Right renal cortex interstitium (tissue), 3 donors: ENCODE measurements at regions not wholly inside any gene's neighbourhood (a gene's known extent, or its start where the extent isn't known, plus 50 kb on each side); places are given as distances from the start of the nearest gene placed in this dataset.

Source experiments
- DNase-seq, 3 donors: peaks; one replicate each; pipeline ENCODE4 v3.0.0-alpha.2; 2013; ENCODE audit warnings: low read depth in 3 of 3, low spot score in 2 of 3

GRCh38 chr5:3004361-3005080, 253.0 kb upstream of the IRX2 start:
- no peak for DNase-seq

GRCh38 chr5:3002230-3002629, 250.8 kb upstream of the IRX2 start:
- no peak for DNase-seq

- DNase-seq = no peak
Measured at GRCh38 chr5:3000631-3001030, 249.2 kb upstream of the IRX2 start.

GRCh38 chr5:2999926-3000325, 248.4 kb upstream of the IRX2 start:
- DNase-seq = no peak

GRCh38 chr5:2998106-2998505, 246.6 kb upstream of the IRX2 start:
- no peak for DNase-seq

GRCh38 chr5:2997179-2997578, 245.7 kb upstream of the IRX2 start:
- DNase-seq = no peak

GRCh38 chr5:2996687-2997086, 245.2 kb upstream of the IRX2 start:
- DNase-seq = no peak

GRCh38 chr5:2996248-2996647, 244.8 kb upstream of the IRX2 start:
- no peak for DNase-seq

- no peak for DNase-seq
Measured at GRCh38 chr5:2995667-2996066, 244.2 kb upstream of the IRX2 start.

GRCh38 chr5:2995035-2995434, 243.6 kb upstream of the IRX2 start:
- no peak for DNase-seq

GRCh38 chr5:2993771-2994170, 242.3 kb upstream of the IRX2 start:
- DNase-seq = no peak

- DNase-seq = no peak
Measured at GRCh38 chr5:2993301-2993700, 241.8 kb upstream of the IRX2 start.

GRCh38 chr5:2992806-2993205, 241.3 kb upstream of the IRX2 start:
- DNase-seq = no peak

- DNase-seq = no peak
Measured at GRCh38 chr5:2991884-2992283, 240.4 kb upstream of the IRX2 start.

GRCh38 chr5:2989517-2989916, 238.0 kb upstream of the IRX2 start:
- no peak for DNase-seq

- DNase-seq = no peak
Measured at GRCh38 chr5:2986301-2986700, 234.8 kb upstream of the IRX2 start.

GRCh38 chr5:2985718-2986117, 234.2 kb upstream of the IRX2 start:
- no peak for DNase-seq

- no peak for DNase-seq
Measured at GRCh38 chr5:2983583-2984300, 232.3 kb upstream of the IRX2 start.

- DNase-seq = no peak
Measured at GRCh38 chr5:2981652-2982051, 230.2 kb upstream of the IRX2 start.

GRCh38 chr5:2981035-2981434, 229.6 kb upstream of the IRX2 start:
- DNase-seq = no peak

GRCh38 chr5:2960294-2960693, 208.8 kb upstream of the IRX2 start:
- DNase-seq = no peak

GRCh38 chr5:2958976-2959375, 207.5 kb upstream of the IRX2 start:
- no peak for DNase-seq

- no peak for DNase-seq
Measured at GRCh38 chr5:2948875-2949274, 197.4 kb upstream of the IRX2 start.
